GM19324 (cell line): ENCODE measurements at regions not wholly inside any gene's neighbourhood (a gene's known extent, or its start where the extent isn't known, plus 50 kb on each side); places are given as distances from the start of the nearest gene placed in this dataset.

Experiments
- ATAC-seq: cut with Tn5 transposase; IDR thresholded peaks from one replicate; pipeline ENCODE4 v1.9.1; 2021; ENCODE audit warnings: mild to moderate bottlenecking, moderate library complexity; ENCODE audit not compliant: unreplicated experiment, low FRiP score

GRCh38 chr2:52916981-52917380 lies 850.6 kb upstream of the CHAC2 start:
- ATAC-seq, result no peak

DNA sequence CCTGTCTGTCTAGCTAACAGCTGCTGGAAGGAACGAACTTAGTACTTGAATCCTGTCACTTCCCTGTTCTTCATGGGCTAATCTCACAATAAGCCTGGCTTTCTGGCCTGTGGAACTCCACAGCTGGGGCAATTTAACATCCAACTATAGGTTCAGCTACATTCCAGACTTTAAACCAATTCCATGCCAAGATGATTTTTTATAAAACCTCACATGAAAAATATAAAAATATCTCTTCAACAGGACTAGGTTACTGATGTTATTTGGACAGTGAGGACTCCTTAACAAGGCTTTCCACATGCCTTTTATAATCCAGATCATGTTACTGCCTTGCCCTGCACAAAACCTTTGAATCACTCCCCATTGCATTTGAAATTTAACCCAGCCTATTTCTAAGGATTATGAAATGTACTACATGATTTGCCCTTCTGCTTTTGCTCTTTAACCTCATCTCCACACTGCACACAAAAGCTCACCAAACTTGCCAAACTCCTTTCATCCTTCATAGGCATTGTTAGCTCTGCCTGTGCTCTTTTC lies 863.2 kb upstream of the CHAC2 start:
- no peak for ATAC-seq

GRCh38 chr2:52897511-52898044 lies 870.0 kb upstream of the CHAC2 start:
- ATAC-seq, result no peak

DNA sequence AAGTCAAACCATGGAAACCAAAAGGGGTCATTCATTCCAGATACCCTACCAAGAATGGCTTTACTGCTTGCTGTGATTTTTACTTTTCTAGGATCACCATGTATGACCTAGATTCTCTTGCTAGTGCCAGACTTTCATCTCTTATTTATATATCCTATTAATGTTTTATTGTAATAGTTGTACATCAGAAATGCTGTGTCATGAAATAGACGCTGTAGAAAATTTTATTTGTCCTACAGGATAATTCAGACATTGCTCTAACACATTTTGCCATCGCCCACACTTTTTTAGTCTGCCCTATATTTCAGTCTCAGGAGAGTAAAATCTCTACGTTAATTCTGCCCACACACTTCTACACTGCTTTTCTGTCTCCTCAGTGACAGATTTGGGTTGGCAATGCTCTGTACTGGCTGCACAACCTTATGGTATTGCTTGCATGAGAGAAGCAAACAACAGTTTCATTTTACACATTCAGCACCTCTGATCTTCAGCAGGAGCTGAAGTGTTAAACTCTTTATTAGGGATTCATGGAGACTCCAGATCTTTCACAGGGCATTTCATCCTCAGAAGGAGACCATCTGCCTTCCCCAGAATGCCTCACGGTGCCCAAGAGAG lies 871.8 kb upstream of the CHAC2 start:
- ATAC-seq, result no peak

GRCh38 chr2:52886556-52886955 lies 881.0 kb upstream of the CHAC2 start:
- ATAC-seq, result no peak

GRCh38 chr2:52884761-52885352 lies 882.7 kb upstream of the CHAC2 start:
- no peak for ATAC-seq

DNA sequence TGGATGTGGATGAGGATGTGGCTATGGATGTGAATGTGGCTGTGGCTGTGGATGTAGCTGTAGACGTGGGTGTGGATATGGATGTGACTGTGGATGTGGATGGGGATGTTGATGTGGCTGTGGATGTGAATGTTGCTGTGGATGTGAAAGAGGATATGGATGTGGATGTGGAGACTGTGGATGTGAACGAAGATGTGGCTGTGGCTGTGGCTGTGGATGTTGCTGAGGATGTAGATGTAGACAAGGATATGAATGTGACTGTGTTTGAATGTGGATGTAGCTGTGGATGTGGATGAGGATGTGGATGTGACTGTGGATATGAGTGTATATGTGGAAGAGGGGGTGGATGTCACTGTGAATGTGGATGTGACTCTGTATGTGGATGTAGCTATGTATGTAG lies 884.6 kb upstream of the CHAC2 start:
- ATAC-seq, result no peak

GRCh38 chr2:52881606-52882005 lies 886.0 kb upstream of the CHAC2 start:
- no peak for ATAC-seq

DNA sequence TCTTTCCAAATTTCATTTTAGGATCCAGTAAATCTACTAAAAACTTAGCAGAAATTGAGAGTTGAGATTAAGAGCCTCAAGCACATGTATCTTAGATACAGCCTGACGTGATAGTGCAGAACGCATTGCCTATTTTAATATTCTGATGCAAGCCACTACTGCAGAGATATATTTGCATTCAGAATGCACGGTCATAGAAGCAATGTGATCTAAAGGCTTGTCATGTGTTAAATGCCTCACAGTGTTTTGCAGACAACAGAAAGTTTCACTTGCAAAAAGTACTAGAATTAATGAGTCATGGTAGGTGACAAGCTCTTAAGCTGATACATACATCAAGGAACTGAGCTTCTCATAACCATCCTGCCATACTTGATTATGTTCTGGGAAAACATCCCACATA lies 886.7 kb upstream of the CHAC2 start:
- no peak for ATAC-seq

- no peak for ATAC-seq
Measured at GRCh38 chr2:52879561-52879960, 888.0 kb upstream of the CHAC2 start.

GRCh38 chr2:52877703-52878102 lies 889.9 kb upstream of the CHAC2 start:
- ATAC-seq, result no peak

DNA sequence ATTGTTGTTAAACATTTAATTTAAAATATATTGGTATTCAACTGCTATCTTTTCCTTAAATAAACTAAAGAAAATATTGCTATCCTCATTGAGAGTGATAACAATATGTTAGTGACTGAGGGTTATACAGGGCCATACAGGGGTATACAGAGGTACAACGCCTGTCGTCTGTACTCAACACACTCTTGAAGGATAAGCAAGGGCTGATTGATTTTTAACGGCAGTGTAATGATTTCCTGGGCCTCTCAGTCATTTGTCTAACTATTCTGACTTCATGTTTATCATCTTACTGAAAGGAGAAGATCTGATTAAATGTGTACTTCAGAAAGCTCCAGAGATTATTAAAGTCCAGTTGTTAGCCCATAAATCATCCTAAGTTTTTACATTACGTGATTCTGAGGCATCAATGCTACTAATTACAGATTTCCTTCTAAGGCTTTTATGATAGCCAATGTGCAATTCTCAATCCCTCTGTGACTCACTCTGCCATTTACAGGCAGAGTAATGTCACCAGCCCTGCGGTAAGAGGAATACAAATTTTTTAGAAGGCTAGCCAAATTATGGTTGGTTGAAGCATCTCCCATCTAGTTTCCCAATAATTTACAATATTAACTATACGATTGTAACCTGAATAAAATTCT lies 893.0 kb upstream of the CHAC2 start:
- no peak for ATAC-seq

DNA sequence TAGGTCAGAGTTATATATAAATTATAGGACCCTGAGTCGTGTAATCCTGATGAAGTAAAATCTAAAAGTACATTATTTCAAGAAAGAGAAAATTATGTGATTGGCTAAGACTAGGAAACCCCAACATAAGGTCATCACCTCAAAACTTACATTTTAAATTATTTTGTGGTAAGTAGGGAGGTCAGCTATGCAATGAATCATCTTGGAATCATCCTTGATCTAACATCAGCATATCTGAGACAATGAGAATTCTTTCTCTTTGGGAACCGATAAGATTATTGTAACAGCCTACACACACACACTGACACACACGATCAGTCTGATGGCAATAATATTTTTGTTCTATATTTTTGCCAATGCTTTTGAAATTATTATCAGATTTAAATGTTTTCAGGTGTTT lies 904.8 kb upstream of the CHAC2 start:
- ATAC-seq, result no peak

- ATAC-seq, result no peak
Measured at GRCh38 chr2:52861596-52861995, 906.0 kb upstream of the CHAC2 start.

GRCh38 chr2:52859065-52859464 lies 908.5 kb upstream of the CHAC2 start:
- ATAC-seq, result no peak

- ATAC-seq, result no peak
Measured at GRCh38 chr2:52857722-52858121, 909.9 kb upstream of the CHAC2 start.

DNA sequence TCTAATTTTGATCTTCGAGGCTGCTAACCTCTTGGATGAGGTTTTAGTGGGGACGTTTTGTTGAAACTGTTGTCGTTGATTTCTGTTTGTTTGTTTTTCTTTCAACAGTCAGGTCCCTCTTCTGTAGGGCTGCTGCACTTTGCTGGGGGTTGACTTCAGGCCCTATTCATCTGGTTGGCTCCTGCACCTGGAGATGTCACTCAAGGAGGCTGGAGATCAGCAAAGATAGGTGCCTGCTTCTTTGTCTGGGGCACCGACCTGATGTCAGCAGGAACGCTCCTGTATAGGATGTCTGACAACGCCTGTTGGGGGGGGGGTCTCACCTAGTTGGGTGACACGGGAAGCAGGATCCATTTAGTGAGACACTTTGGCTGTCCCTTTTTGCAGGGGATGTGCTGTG lies 915.6 kb upstream of the CHAC2 start:
- no peak for ATAC-seq

- no peak for ATAC-seq
Measured at GRCh38 chr2:52844701-52845423, 922.7 kb upstream of the CHAC2 start.

DNA sequence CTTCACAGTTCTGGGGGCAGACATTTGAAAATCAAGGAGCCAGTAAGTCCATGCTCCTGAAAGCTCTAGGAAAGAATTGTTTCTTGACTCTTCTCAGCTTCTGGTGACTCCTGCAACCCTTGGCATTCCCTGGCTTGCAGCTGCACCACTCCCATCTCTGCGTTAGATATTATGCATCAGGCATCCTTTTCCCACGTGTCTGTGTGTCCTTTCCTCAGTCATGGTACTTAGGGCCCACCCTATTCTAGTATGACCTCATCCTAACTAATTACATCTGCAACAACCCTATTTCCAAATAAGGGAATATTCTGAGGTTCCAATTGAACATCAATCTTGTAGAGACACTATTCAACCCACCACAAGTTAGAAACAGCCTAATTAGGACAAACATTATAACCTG lies 931.7 kb upstream of the CHAC2 start:
- no peak for ATAC-seq

- no peak for ATAC-seq
Measured at GRCh38 chr2:52831216-52831615, 936.4 kb upstream of the CHAC2 start.

DNA sequence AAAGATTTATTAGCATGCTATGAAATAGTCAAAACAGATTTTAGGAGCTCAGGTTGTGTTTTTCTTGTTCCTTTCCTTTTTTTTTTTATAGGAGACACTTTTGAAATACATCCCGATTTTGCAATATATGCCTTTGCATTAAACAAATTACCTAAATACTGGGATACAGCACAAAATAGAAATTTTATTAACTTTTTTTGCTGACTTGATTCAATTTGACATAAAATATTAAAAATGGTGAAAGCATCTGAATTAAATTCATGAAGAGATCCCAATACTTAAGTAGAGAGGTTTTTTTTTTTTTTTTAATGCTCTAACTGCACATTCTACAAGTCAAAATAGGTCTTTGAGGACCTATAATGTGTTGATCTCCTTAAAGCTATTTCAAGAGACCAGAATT lies 939.5 kb upstream of the CHAC2 start:
- no peak for ATAC-seq
